CD4-positive, alpha-beta T cell (primary cell): ENCODE measurements at regions not wholly inside any gene's neighbourhood (a gene's known extent, or its start where the extent isn't known, plus 50 kb on each side); places are given as distances from the start of the nearest gene placed in this dataset.

Experiments used
- ATAC-seq: fragments of 200-7000 bp; cut with Tn5 transposase; one replicate; pipeline ENCODE4 v1.10.0; 2022; ENCODE audit warnings: mild to moderate bottlenecking; ENCODE audit not compliant: poor library complexity
- CTCF ChIA-PET: fragments of 350-600 bp; sonication (Branson Sonifier 250); formaldehyde crosslinking; loops from one replicate; lab custom pipeline; 2021; ENCODE audit warnings: antibody characterized with exemption, inconsistent platforms; lab: Charles Lee
- POLR2A ChIA-PET: fragments of 350-600 bp; sonication (Branson Sonifier 250); formaldehyde crosslinking; loops from one replicate; lab custom pipeline; 2021; ENCODE audit warnings: antibody characterized with exemption, inconsistent platforms; lab: Charles Lee
- DNase-seq, 14 experiments: peaks; one replicate each; pipeline ENCODE4 v3.0.0-alpha.2; 2013 to 2020; ENCODE audit warnings: mixed read lengths in 2 of 14
- H3K27ac ChIP-seq, 2 donors: one replicate each; pipeline versions ENCODE4 v1.5.1 to v1.7.0; 2013; ENCODE audit warnings: low read length in 2 of 2, low read depth in 1 of 2, mild to moderate bottlenecking in 1 of 2
- H3K27me3 ChIP-seq, 2 experiments: 1 replicate in 1 of 2; 2 replicates in 1 of 2; pipeline versions ENCODE4 v1.6.1 to v1.7.0; 2013; ENCODE audit warnings: low read length in 2 of 2, control low read depth in 1 of 2, mild to moderate bottlenecking in 1 of 2, moderate library complexity in 1 of 2; ENCODE audit not compliant: insufficient read depth in 2 of 2, control insufficient read depth in 1 of 2
- H3K36me3 ChIP-seq: one replicate; pipeline ENCODE4 v1.6.1; 2013; ENCODE audit warnings: low read length, control low read depth; ENCODE audit not compliant: insufficient read depth
- H3K4me1 ChIP-seq: one replicate; pipeline ENCODE4 v1.6.1; 2013; ENCODE audit warnings: low read length, control low read depth; ENCODE audit not compliant: insufficient read depth
- H3K4me3 ChIP-seq: one replicate; pipeline ENCODE4 v1.5.1; 2013; ENCODE audit warnings: mild to moderate bottlenecking, low read length, moderate library complexity
- H3K9me3 ChIP-seq, 2 experiments: 1 replicate in 1 of 2; 2 replicates in 1 of 2; pipeline versions ENCODE4 v1.6.1 to v1.7.0; 2013; ENCODE audit warnings: low read length in 2 of 2, mild to moderate bottlenecking in 2 of 2, control low read depth in 1 of 2, moderate library complexity in 1 of 2; ENCODE audit not compliant: control insufficient read depth in 1 of 2, insufficient read depth in 1 of 2
- H3K27ac Mint-ChIP-seq: one replicate; pipeline ENCODE4 v1.8.0; 2020; ENCODE audit warnings: mixed read lengths
- H3K27me3 Mint-ChIP-seq: one replicate; pipeline ENCODE4 v1.8.0; 2021; ENCODE audit warnings: mixed read lengths
- H3K36me3 Mint-ChIP-seq: one replicate; pipeline ENCODE4 v1.8.0; 2021; ENCODE audit warnings: low read depth, mixed read lengths
- H3K4me1 Mint-ChIP-seq: one replicate; pipeline ENCODE4 v1.8.0; 2021; ENCODE audit warnings: low read depth, mixed read lengths
- H3K4me3 Mint-ChIP-seq: one replicate; pipeline ENCODE4 v1.8.0; 2020; ENCODE audit warnings: mild to moderate bottlenecking, mixed read lengths
- H3K9me3 Mint-ChIP-seq: one replicate; pipeline ENCODE4 v1.8.0; 2020; ENCODE audit warnings: mixed read lengths
- CTCF ChIP-seq: fragments of 200-600 bp; IDR thresholded peaks from one replicate; pipeline ENCODE4 v1.8.0; 2022; ENCODE audit warnings: antibody characterized with exemption, mild to moderate bottlenecking
- intact Hi-C, 2 experiments: fragments of 100-400 bp; cut with DNase I in 1 of 2; cut with micrococcal nuclease in 1 of 2; formaldehyde crosslinking; loops; one replicate each; pipeline versions ENCODE4 v1.15.1 to v1.9.0; 2023 to 2025; cut with DNase I, micrococcal nuclease

- Mint-ChIP-seq H3K9me3 (no peaks in the 10 kb centered on the region), H3K4me3 (no peak overlapping the region), H3K4me1 (no peaks in the 10 kb centered on the region), H3K36me3 (no peaks in the 10 kb centered on the region), H3K27me3 (no peaks in the 10 kb centered on the region), H3K27ac (no peak overlapping the region)
- intact Hi-C loops = no loop called here
- no peak overlapping the region for H3K4me3 ChIP-seq
- ChIA-PET POLR2A (no interaction called here), CTCF (no interaction called here)
- H3K27ac ChIP-seq = no peak overlapping the region
- no peaks in the 10 kb centered on the region for H3K4me1 ChIP-seq
- no peak for ATAC-seq
- no peaks in the 10 kb centered on the region for H3K36me3 ChIP-seq
- no peaks in the 10 kb centered on the region for H3K9me3 ChIP-seq
- TF ChIP-seq CTCF = no peak
- DNase-seq = no peak
- H3K27me3 ChIP-seq = no peaks in the 10 kb centered on the region
Measured at GRCh38 chr2:156647377-156648010, 211.3 kb downstream of the GPD2 start.

- DNase-seq (no peak), ATAC-seq (no peak)
- TF ChIP-seq CTCF = no peak
- Histone ChIP-seq H3K9me3 (no peaks in the 10 kb centered on the region), H3K4me3 (no peak overlapping the region), H3K4me1 (no peaks in the 10 kb centered on the region), H3K36me3 (no peaks in the 10 kb centered on the region), H3K27ac (no peak overlapping the region), H3K27me3 (no peaks in the 10 kb centered on the region)
- POLR2A ChIA-PET = no interaction called here
- intact Hi-C loops = no loop called here
- H3K27me3 Mint-ChIP-seq = no peaks in the 10 kb centered on the region
- CTCF ChIA-PET = no interaction called here
- H3K9me3 Mint-ChIP-seq = no peaks in the 10 kb centered on the region
- H3K4me1 Mint-ChIP-seq = no peaks in the 10 kb centered on the region
- no peak overlapping the region for H3K4me3 Mint-ChIP-seq
- no peaks in the 10 kb centered on the region for H3K36me3 Mint-ChIP-seq
- H3K27ac Mint-ChIP-seq = no peak overlapping the region
Measured at GRCh38 chr2:156648522-156648921, 212.3 kb downstream of the GPD2 start.

DNA sequence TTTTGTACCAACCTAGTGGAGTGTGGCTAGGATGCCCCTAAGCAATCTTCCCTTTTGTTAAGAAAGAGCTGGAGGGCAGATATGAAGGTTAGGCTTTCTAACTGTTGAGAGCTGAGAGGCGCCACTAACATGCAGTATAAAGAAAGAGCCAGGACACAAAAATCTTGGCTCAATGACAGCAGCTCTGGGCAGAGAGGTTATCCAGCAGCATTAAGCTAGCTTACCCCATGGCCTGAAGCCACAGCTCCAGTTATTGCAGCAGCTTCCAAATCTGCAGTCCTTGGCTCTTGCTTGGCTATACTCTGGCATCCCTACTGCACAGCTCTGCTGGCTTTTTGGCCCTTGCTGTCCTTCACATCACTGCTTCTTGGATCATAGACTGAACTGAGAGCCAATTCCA lies 213.4 kb downstream of the GPD2 start:
- no peak for DNase-seq
- Histone ChIP-seq H3K9me3 (no peaks in the 10 kb centered on the region), H3K4me3 (no peak overlapping the region), H3K4me1 (no peaks in the 10 kb centered on the region), H3K27ac (no peak overlapping the region), H3K36me3 (no peaks in the 10 kb centered on the region), H3K27me3 (no peaks in the 10 kb centered on the region)
- Mint-ChIP-seq H3K9me3 (no peaks in the 10 kb centered on the region), H3K27me3 (no peaks in the 10 kb centered on the region), H3K27ac (no peak overlapping the region), H3K4me1 (no peaks in the 10 kb centered on the region), H3K4me3 (no peak overlapping the region), H3K36me3 (no peaks in the 10 kb centered on the region)
- ATAC-seq = no peak
- intact Hi-C loops = no loop called here
- CTCF ChIA-PET = no interaction called here
- POLR2A ChIA-PET = no interaction called here
- TF ChIP-seq CTCF = no peak
